BJ (cell line): ENCODE measurements at regions not wholly inside any gene's neighbourhood (a gene's known extent, or its start where the extent isn't known, plus 50 kb on each side); places are given as distances from the start of the nearest gene placed in this dataset.

ENCODE experiments used
- CTCF ChIA-PET: fragments of 350-600 bp; formaldehyde crosslinking; extraction: SDS; loops from one replicate; lab custom pipeline; 2021; ENCODE audit warnings: antibody characterized with exemption, inconsistent platforms; lab: Yijun Ruan, JAX
- POLR2A ChIA-PET: fragments of 300-600 bp; sonication (Branson Sonifier 250); formaldehyde crosslinking; extraction: SDS; loops from one replicate; lab custom pipeline; 2021; ENCODE audit warnings: antibody characterized with exemption; lab: Charles Lee
- DNase-seq: peaks from one replicate; pipeline ENCODE4 v3.0.0-alpha.2; 2011; ENCODE audit warnings: low read depth
- H3K27me3 ChIP-seq: 2 replicates; pipeline ENCODE4 v1.6.0; 2011; ENCODE audit warnings: low read length; ENCODE audit not compliant: control insufficient read depth, insufficient read depth
- H3K36me3 ChIP-seq: 2 replicates; pipeline ENCODE4 v1.5.1; 2011; ENCODE audit warnings: low read length; ENCODE audit not compliant: control insufficient read depth, insufficient read depth
- H3K4me3 ChIP-seq: 2 replicates; pipeline ENCODE4 v1.5.1; 2011; ENCODE audit warnings: low read depth, mild to moderate bottlenecking, control low read depth, low read length
- CTCF ChIP-seq: IDR thresholded peaks from 2 replicates; pipeline ENCODE4 v1.5.1; 2011; ENCODE audit warnings: low read depth, mild to moderate bottlenecking, control low read depth, inconsistent platforms, low read length, moderate library complexity; ENCODE audit not compliant: insufficient read depth

GRCh38 chr2:129255610-129256313 lies 723.7 kb upstream of the RAB6C start:
- CTCF ChIA-PET, result no interaction called here
- no peaks in the 10 kb centered on the region for H3K27me3 ChIP-seq
- H3K4me3 ChIP-seq, result no peak overlapping the region
- POLR2A ChIA-PET, result no interaction called here
- no peak for TF ChIP-seq CTCF
- no peaks in the 10 kb centered on the region for H3K36me3 ChIP-seq
- DNase-seq, result no peak

- no peak for TF ChIP-seq CTCF
- H3K27me3 ChIP-seq, result no peaks in the 10 kb centered on the region
- no peak overlapping the region for H3K4me3 ChIP-seq
- DNase-seq, result no peak
- no peaks in the 10 kb centered on the region for H3K36me3 ChIP-seq
- CTCF ChIA-PET, result no interaction called here
- POLR2A ChIA-PET, result no interaction called here
Measured at GRCh38 chr2:129256642-129257041, 722.8 kb upstream of the RAB6C start.

GRCh38 chr2:129262934-129263333 lies 716.5 kb upstream of the RAB6C start:
- H3K27me3 ChIP-seq, result no peaks in the 10 kb centered on the region
- H3K4me3 ChIP-seq, result no peak overlapping the region
- no peaks in the 10 kb centered on the region for H3K36me3 ChIP-seq
- no peak for TF ChIP-seq CTCF
- POLR2A ChIA-PET, result no interaction called here
- DNase-seq, result no peak
- CTCF ChIA-PET, result no interaction called here

DNA sequence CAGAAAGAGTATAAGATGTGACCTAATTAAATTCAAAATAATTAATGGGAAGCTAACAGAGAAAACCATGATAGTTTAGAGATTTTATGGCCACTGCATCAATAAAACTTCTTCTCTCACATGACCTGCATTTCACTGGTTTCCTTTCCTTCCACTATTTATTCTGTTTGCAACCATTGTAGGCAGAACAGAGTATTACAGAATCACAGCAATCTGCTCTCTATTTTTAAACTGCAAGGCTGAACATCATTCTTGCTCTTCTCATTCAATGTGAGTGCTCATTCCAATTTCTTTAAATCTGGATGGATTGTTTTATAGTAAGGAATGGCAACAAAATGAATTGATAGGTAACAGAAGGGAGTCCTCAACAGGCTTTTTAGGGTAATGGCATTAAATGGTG lies 715.5 kb upstream of the RAB6C start:
- ChIA-PET CTCF (no interaction called here), POLR2A (no interaction called here)
- TF ChIP-seq CTCF, result no peak
- Histone ChIP-seq H3K4me3 (no peak overlapping the region), H3K36me3 (no peaks in the 10 kb centered on the region), H3K27me3 (no peaks in the 10 kb centered on the region)
- DNase-seq, result no peak

DNA sequence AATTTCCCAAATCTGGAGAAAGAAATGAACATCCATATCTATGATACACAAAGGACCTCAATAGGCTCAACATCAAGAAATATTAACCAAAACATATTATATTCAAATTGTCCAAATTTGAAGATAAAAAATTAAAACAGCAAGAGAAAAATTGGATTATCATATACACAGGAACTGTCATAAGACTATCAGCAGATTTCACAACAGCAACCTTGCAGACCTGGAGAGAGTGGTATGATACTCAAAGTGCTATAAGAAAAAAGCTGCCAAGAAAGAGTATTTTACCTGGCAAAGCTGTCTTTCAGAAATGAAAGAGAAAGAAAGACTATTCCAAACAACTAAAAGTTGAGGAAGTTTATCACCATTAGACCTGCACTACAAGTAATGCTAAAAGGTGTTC lies 711.9 kb upstream of the RAB6C start:
- TF ChIP-seq CTCF, result no peak
- ChIA-PET POLR2A (no interaction called here), CTCF (no interaction called here)
- no peak overlapping the region for H3K4me3 ChIP-seq
- no peaks in the 10 kb centered on the region for H3K36me3 ChIP-seq
- no peak for DNase-seq
- no peaks in the 10 kb centered on the region for H3K27me3 ChIP-seq
